Heart left ventricle (tissue), 16 donors: ENCODE measurements at regions not wholly inside any gene's neighbourhood (a gene's known extent, or its start where the extent isn't known, plus 50 kb on each side); places are given as distances from the start of the nearest gene placed in this dataset.

Source experiments
- ATAC-seq, 4 donors: fragments of 200-7000 bp; cut with Tn5 transposase; one replicate each; pipeline ENCODE4 v1.9.1; 2020 to 2022; ENCODE audit warnings: moderate library complexity in 4 of 4, mild to moderate bottlenecking in 3 of 4, moderate number of reproducible peaks in 1 of 4
- DNase-seq, 5 donors: peaks; one replicate each; pipeline ENCODE4 v3.0.0-alpha.2; 2020
- H3K27ac ChIP-seq, 12 donors: fragments of 200-600 bp; sonication (generic) in 4 of 12; one replicate each; pipeline versions ENCODE4 v1.5.0 to v1.8.0; 2016 to 2022; ENCODE audit warnings: mild to moderate bottlenecking in 2 of 12
- H3K27me3 ChIP-seq, 9 donors: fragments of 200-600 bp; sonication (generic) in 2 of 9; one replicate each; pipeline versions ENCODE4 v1.5.1 to v1.8.0; 2016 to 2022; ENCODE audit warnings: mild to moderate bottlenecking in 3 of 9
- H3K36me3 ChIP-seq, 9 donors: fragments of 200-600 bp; sonication (generic) in 2 of 9; one replicate each; pipeline versions ENCODE4 v1.5.0 to v1.8.0; 2018 to 2022; ENCODE audit warnings: mild to moderate bottlenecking in 2 of 9
- H3K4me1 ChIP-seq, 12 donors: fragments of 200-600 bp; sonication (generic) in 4 of 12; one replicate each; pipeline versions ENCODE4 v1.5.0 to v1.8.0; 2016 to 2022; ENCODE audit warnings: mild to moderate bottlenecking in 3 of 12
- H3K4me3 ChIP-seq, 12 donors: fragments of 200-600 bp; sonication (generic) in 4 of 12; one replicate each; pipeline versions ENCODE4 v1.5.0 to v1.8.0; 2017 to 2022; ENCODE audit warnings: mild to moderate bottlenecking in 9 of 12, moderate library complexity in 4 of 12
- H3K9me3 ChIP-seq, 12 donors: fragments of 200-600 bp; sonication (generic) in 4 of 12; one replicate each; pipeline versions ENCODE4 v1.5.0 to v1.8.0; 2016 to 2022; ENCODE audit warnings: mild to moderate bottlenecking in 1 of 12
- CTCF ChIP-seq, 12 donors: fragments of 200-600 bp; sonication (generic) in 4 of 12; IDR thresholded peaks; one replicate each; pipeline versions ENCODE4 v1.5.0 to v1.8.0; 2018 to 2022; ENCODE audit warnings: antibody characterized with exemption in 12 of 12, mild to moderate bottlenecking in 5 of 12
- POLR2A ChIP-seq, 2 donors: fragments of 450-650 bp; IDR thresholded peaks; one replicate each; pipeline ENCODE4 v1.6.1; 2017; ENCODE audit warnings: antibody characterized with exemption in 2 of 2, mild to moderate bottlenecking in 2 of 2, moderate library complexity in 2 of 2
- WGBS, 4 donors: extraction: QIAGEN DNeasy Blood & Tissue Kit in 2 of 4; methylation state at CpG; one replicate each; pipeline versions ENCODE4 v1.1.5 to v1.1.7; 2013 to 2018; 5-methylcytosine and 5-hydroxymethylcytosine counted together
- intact Hi-C, 10 donors: fragments of 100-400 bp; cut with DNase I; formaldehyde crosslinking; loops; one replicate each; pipeline versions ENCODE4 v1.11.1 to v1.14.2; 2022
- donor health status: ischemic (EF 13 %, LVEDD 7.1; RV severe dilation, severe dysfunction).
- donor health status: healthy with polysubstance abuse.
- donor health status: DM: no; HTN: yes; CAD: no.
- donor health status: DM: no; HTN: no; CAD: no.
- donor health status: ischemic (EF 25% LVEDD 6.9; RV normal size, moderate dysfunction).
- donor health status: ischemic (EF 25% LVEDD 5.7; RV mildly dilated, moderate dysfunction).
- donor health status: healthy.
- donor health status: DM: yes; HTN: yes; CAD: no.
- donor health status: ischemic (EF 35%, LVEDD 5.7; RV mildly dilated, moderate dysfunction).
- donor health status: nonischemic (EF 11% LVEDD 7.7; RV severe dilation, severe dysfunction).
- donor health status: DM: yes; HTN: yes; CAD: no.
- donor health status: PGD.
- donor health status: ischemic (EF 29% LVEDD 5.4; RV normal size, mild dysfunction).
- donor health status: nonischemic (EF 23%, LVEDD 6.1; RV moderate dilation, normal function).

GRCh38 chr13:19061278-19061677 is 120.3 kb downstream of the TUBA3C start:
- Histone ChIP-seq H3K9me3 (peaks cover 0 to 21% (median 7%) of the 10 kb centered on the region in 12 donors), H3K27ac (no peak overlapping the region), H3K4me1 (no peaks in the 10 kb centered on the region), H3K4me3 (no peak overlapping the region), H3K27me3 (no peaks in the 10 kb centered on the region), H3K36me3 (no peaks in the 10 kb centered on the region)
- DNase-seq (no peak), ATAC-seq (no peak)
- WGBS, 4 donors: 40 to 91% (median 82%) methylated on average over 1 to 6 of the region's 6 CpGs
- no peak for TF ChIP-seq CTCF (IDR thresholded peaks at IDR 0.05)
- intact Hi-C loops: no loop called here

GRCh38 chr13:19060311-19061002 is 121.2 kb downstream of the TUBA3C start:
- TF ChIP-seq POLR2A (IDR thresholded peaks at IDR 0.05): no peak
- no peak for TF ChIP-seq CTCF (IDR thresholded peaks at IDR 0.05)
- Histone ChIP-seq H3K36me3 (no peaks in the 10 kb centered on the region), H3K27me3 (no peaks in the 10 kb centered on the region), H3K27ac (no peak overlapping the region), H3K4me3 (no peak overlapping the region), H3K4me1 (no peaks in the 10 kb centered on the region), H3K9me3 (peaks cover 0 to 17% (median 7%) of the 10 kb centered on the region in 12 donors)
- ATAC-seq: no peak
- intact Hi-C loops: no loop called here
- WGBS, 4 donors: 81 to 82% (median 82%) methylated on average over 12 to 13 of the region's 13 CpGs
- DNase-seq: peak in 1 of 5 donors; percentile 38

- Histone ChIP-seq H3K27me3 (no peaks in the 10 kb centered on the region), H3K9me3 (peaks cover 0 to 8% (median 2%) of the 10 kb centered on the region in 12 donors), H3K36me3 (no peaks in the 10 kb centered on the region), H3K4me1 (no peaks in the 10 kb centered on the region), H3K4me3 (no peak overlapping the region), H3K27ac (no peak overlapping the region)
- DNase-seq (peak in 1 of 5 donors; percentile 53), ATAC-seq (no peak)
- WGBS, 4 donors: 67 to 76% (median 75%) methylated on average over 10 to 16 of the region's 16 CpGs
- intact Hi-C loops: no loop called here
- TF ChIP-seq POLR2A (IDR thresholded peaks at IDR 0.05) (no peak), CTCF (IDR thresholded peaks at IDR 0.05) (no peak)
Measured at GRCh38 chr13:19059016-19059780, 122.4 kb downstream of the TUBA3C start.

- Histone ChIP-seq H3K9me3 (peaks cover 0 to 4% (median 0%) of the 10 kb centered on the region in 12 donors), H3K27me3 (no peaks in the 10 kb centered on the region), H3K4me1 (no peaks in the 10 kb centered on the region), H3K27ac (no peak overlapping the region), H3K4me3 (no peak overlapping the region), H3K36me3 (no peaks in the 10 kb centered on the region)
- TF ChIP-seq CTCF (IDR thresholded peaks at IDR 0.05) (no peak), POLR2A (IDR thresholded peaks at IDR 0.05) (no peak)
- no peak for DNase-seq
- no peak for ATAC-seq
- intact Hi-C loops: no loop called here
- WGBS, 4 donors: 80 to 84% (median 81%) methylated on average over 13 to 14 of the region's 14 CpGs
Measured at GRCh38 chr13:19058566-19058965, 123.1 kb downstream of the TUBA3C start.
